HL-60 (cell line): ENCODE measurements at regions not wholly inside any gene's neighbourhood (a gene's known extent, or its start where the extent isn't known, plus 50 kb on each side); places are given as distances from the start of the nearest gene placed in this dataset.

Experiments used
- CTCF ChIP-seq: IDR thresholded peaks from one replicate; pipeline ENCODE4 v1.5.1; 2011; ENCODE audit warnings: low read length, control low read depth, inconsistent platforms; ENCODE audit not compliant: insufficient read depth
- GABPA ChIP-seq: IDR thresholded peaks from 2 replicates; pipeline ENCODE4 v1.6.1; 2012; ENCODE audit warnings: low read depth
- POLR2AphosphoS5 ChIP-seq: IDR thresholded peaks from 2 replicates; pipeline ENCODE4 v1.6.1; 2012; ENCODE audit warnings: low read depth
- REST ChIP-seq: IDR thresholded peaks from 2 replicates; pipeline ENCODE4 v1.6.1; 2012; ENCODE audit warnings: low read depth; ENCODE audit not compliant: insufficient replicate concordance
- SPI1 ChIP-seq: IDR thresholded peaks from 2 replicates; pipeline ENCODE4 v1.6.1; 2012; ENCODE audit warnings: low read depth, mild to moderate bottlenecking, borderline replicate concordance

- no peak for TF ChIP-seq CTCF
- no peak for TF ChIP-seq REST
- TF ChIP-seq SPI1, result no peak
- TF ChIP-seq POLR2AphosphoS5, result no peak
- no peak for TF ChIP-seq GABPA
These were observed 66.1 kb downstream of the KLF15 start for GRCh38 chr3:126291061-126291460.
